ENCODE measurements at regions not wholly inside any gene's neighbourhood (a gene's known extent, or its start where the extent isn't known, plus 50 kb on each side); places are given as distances from the start of the nearest gene placed in this dataset.
"Not testable (repeated sequence)": the region's sequence is repeated elsewhere in the genome, so short reads cannot be mapped to it uniquely, and the experiment has no call there.

DNA sequence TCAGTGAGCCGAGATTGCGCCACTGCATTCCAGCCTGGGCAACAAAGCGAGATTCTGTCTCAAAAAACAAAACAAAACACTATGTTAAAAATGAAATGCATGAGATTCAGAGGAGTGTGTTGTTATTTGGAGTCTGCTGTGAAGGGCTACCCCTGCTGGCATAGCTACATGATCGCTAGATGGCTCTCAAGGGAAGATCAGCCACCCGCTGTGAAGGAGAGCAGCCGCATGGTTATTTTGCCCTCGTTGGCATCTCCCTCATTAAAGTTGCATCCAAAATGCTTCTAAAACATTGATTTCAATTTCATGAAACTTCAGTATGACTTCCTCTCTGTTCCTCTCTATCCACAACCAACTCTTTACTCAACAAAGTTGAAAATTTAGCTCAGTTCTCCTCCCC, 54.8 kb upstream of the NDUFV2 start:
- intact Hi-C loops (cut with DNase I; ENCODE audit: low total_unique reads): no loop called here
- no peaks in the 10 kb centered on the region for H3K4me1 ChIP-seq

DNA sequence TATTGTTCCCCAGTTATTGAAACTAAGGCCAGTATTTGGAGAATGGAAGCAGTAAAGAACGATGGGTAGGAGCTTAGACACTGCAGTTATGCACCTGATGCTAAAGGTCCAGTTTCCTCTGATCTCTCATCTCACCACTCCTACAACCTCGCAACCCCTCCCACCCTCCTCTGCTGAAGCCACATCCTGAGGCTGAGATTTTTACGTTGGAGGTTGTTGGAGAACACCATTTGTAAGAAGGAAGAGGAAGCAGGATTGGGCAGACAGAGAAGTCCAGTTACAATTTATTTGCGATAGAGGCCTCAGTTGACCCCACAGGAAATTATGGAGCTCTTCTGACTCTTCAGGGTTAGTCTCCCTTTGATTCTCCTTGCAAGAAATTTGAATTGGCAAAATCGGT, 54.3 kb upstream of the NDUFV2 start:
- TF ChIP-seq POLR2A (IDR thresholded peaks at IDR 0.05) (no peak), POLR2AphosphoS5 (IDR thresholded peaks at IDR 0.05) (no peak), CTCF (IDR thresholded peaks at IDR 0.05) (no peak)
- Histone ChIP-seq H3K36me3 (no peaks in the 10 kb centered on the region), H3K4me1 (no peaks in the 10 kb centered on the region), H3K9me3 (peaks cover 5 to 9% of the 10 kb centered on the region in 2 donors), H3K4me3 (no peak overlapping the region), H3K27me3 (no peaks in the 10 kb centered on the region), H3K27ac (no peak overlapping the region)
- DNase-seq (ENCODE audit: low spot score in 2 of 2): no peak
- intact Hi-C loops (cut with DNase I; ENCODE audit: low total_unique reads): no loop called here

More for the DNA sequence above, 54.8 kb upstream of the NDUFV2 start:
- H3K27ac ChIP-seq: no peak overlapping the region
- no peak overlapping the region for H3K4me3 ChIP-seq
- DNase-seq (ENCODE audit: low spot score in 2 of 2): no peak
- no peaks in the 10 kb centered on the region for H3K27me3 ChIP-seq
- H3K9me3 ChIP-seq: peaks cover 1 to 9% of the 10 kb centered on the region in 2 donors
- TF ChIP-seq POLR2A (IDR thresholded peaks at IDR 0.05): no peak
- TF ChIP-seq CTCF (IDR thresholded peaks at IDR 0.05): no peak
- TF ChIP-seq POLR2AphosphoS5 (IDR thresholded peaks at IDR 0.05): no peak
- no peaks in the 10 kb centered on the region for H3K36me3 ChIP-seq

DNA sequence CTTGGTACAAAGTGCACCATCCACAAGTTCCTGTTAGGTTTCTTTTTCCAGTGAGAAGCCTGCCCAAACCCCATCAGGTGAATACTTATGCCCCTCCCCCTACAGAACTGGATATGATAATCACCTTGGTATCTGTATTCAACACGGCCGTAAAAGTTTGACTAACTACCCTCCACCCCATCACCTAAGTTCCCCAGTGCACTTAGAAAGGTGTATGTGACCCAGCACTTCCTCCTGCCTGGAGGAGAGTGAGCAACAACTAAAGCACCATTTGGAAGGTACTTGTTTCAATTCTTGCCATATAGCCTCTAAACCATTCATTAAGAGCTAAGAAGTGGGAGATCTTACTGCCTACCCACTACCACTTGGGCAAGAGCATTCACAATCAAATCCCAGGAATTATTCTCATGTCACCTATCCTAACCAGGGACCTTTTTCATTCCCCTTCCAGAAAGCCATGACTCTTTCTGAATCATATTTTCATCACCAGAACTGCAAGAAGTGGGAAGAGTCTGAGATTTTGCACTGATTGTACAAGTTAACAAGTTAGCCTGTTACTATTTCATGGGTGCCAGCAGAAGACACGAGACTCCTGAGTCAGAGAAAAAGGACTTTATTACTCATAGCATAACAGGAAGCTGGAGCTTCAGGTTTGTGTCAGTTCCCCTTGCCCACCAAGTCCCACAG, 53.5 kb upstream of the NDUFV2 start:
- intact Hi-C loops (cut with DNase I; ENCODE audit: low total_unique reads): no loop called here
- H3K27me3 ChIP-seq: no peaks in the 10 kb centered on the region
- H3K27ac ChIP-seq: no peak overlapping the region
- no peak overlapping the region for H3K4me3 ChIP-seq
- peaks cover 5 to 9% of the 10 kb centered on the region in 2 donors for H3K9me3 ChIP-seq
- H3K4me1 ChIP-seq: no peaks in the 10 kb centered on the region
- no peaks in the 10 kb centered on the region for H3K36me3 ChIP-seq
- DNase-seq (ENCODE audit: low spot score in 2 of 2): no peak
- TF ChIP-seq POLR2A (IDR thresholded peaks at IDR 0.05) (no peak), CTCF (IDR thresholded peaks at IDR 0.05) (no peak), POLR2AphosphoS5 (IDR thresholded peaks at IDR 0.05) (no peak)

DNA sequence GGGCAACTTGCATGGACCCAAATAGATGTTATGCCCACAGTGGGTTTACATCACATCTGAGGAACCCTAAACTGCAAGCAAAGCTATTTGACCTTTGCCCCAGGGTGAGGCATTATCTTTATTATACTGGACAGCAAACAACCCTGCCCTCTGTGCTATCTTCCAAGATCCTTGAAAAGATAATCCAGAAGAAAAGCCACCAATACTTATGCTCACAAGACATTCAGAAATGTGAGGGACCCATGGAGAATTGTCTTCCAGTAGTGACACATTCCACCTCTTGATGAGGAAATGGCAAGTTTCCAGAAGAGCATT, 53.0 kb upstream of the NDUFV2 start:
- Histone ChIP-seq H3K9me3 (peaks cover 5 to 9% of the 10 kb centered on the region in 2 donors), H3K4me1 (no peaks in the 10 kb centered on the region), H3K27me3 (no peaks in the 10 kb centered on the region), H3K36me3 (no peaks in the 10 kb centered on the region), H3K4me3 (no peak overlapping the region), H3K27ac (no peak overlapping the region)
- DNase-seq (ENCODE audit: low spot score in 2 of 2): no peak
- no peak for TF ChIP-seq POLR2A (IDR thresholded peaks at IDR 0.05)
- intact Hi-C loops (cut with DNase I; ENCODE audit: low total_unique reads): no loop called here

- not testable (repeated sequence) for H3K36me3 ChIP-seq; DNase-seq (ENCODE audit: low spot score in 2 of 2)
Observed at GRCh38 chr18:9050628-9051284, 51.7 kb upstream of the NDUFV2 start.

More at GRCh38 chr18:9050628-9051284, 51.7 kb upstream of the NDUFV2 start:
- intact Hi-C loops (cut with DNase I; ENCODE audit: low total_unique reads); H3K27ac ChIP-seq; H3K4me1 ChIP-seq; H3K4me3 ChIP-seq; H3K9me3 ChIP-seq; H3K27me3 ChIP-seq: not testable (repeated sequence)

Measured in breast epithelium (tissue), 4 donors.